ENCODE measurements at regions not wholly inside any gene's neighbourhood (a gene's known extent, or its start where the extent isn't known, plus 50 kb on each side); places are given as distances from the start of the nearest gene placed in this dataset.

GRCh38 chr6:26162399-26162798 is 75.2 kb downstream of the HFE start (continued):
- TF ChIP-seq NFIC (IDR thresholded peaks at IDR 0.05; ENCODE audit: borderline replicate concordance): no peak
- TF ChIP-seq GABPA (IDR thresholded peaks at IDR 0.05; ENCODE audit: low read depth): no peak
- no peak for TF ChIP-seq FOXM1 (IDR thresholded peaks at IDR 0.05; ENCODE audit: low read depth)
- no peak for TF ChIP-seq RXRA (IDR thresholded peaks at IDR 0.05; ENCODE audit: borderline replicate concordance, low read depth)
- no peak for TF ChIP-seq JUND (IDR thresholded peaks at IDR 0.05)
- no peak for TF ChIP-seq TAF1 (IDR thresholded peaks at IDR 0.05; ENCODE audit: borderline replicate concordance, low read depth, low read length)

- POLR2A ChIA-PET: no interaction called here
- H2AFZ ChIP-seq (ENCODE audit: low read depth): no peak overlapping the region
These were observed 76.3 kb downstream of the HFE start for GRCh38 chr6:26163427-26164119.

More at GRCh38 chr6:26163427-26164119, 76.3 kb downstream of the HFE start:
- CTCF ChIA-PET: no interaction called here
- Histone ChIP-seq H3F3A (replicated peaks; ENCODE audit: insufficient read depth) (peaks cover 27% of the 10 kb centered on the region), H3K9me2 (no peaks in the 10 kb centered on the region), H3K79me2 (ENCODE audit: insufficient read depth) (peaks cover 43% of the 10 kb centered on the region), H3K36me3 (replicated peaks in 1 of 2; ENCODE audit: control insufficient read depth in 1 of 2, insufficient read depth in 2 of 2, low read length in 1 of 2) (peaks cover 6 to 28% of the 10 kb centered on the region in 2 experiments), H3K4me2 (no peak overlapping the region), H3K27me3 (ENCODE audit: insufficient read depth) (no peaks in the 10 kb centered on the region), H3K27ac (ENCODE audit: low read depth in 2 of 2, low read length in 1 of 2) (no peak overlapping the region), H4K20me1 (ENCODE audit: insufficient read depth) (peaks cover 4% of the 10 kb centered on the region), H3K9ac (no peak overlapping the region), H3K4me3 (ENCODE audit: low read depth in 2 of 2, low read length in 1 of 2) (no peak overlapping the region), H3K9me3 (no peaks in the 10 kb centered on the region), H3K4me1 (ENCODE audit: control insufficient read depth in 1 of 2, insufficient read depth in 2 of 2, low read depth in 1 of 2, low read length in 1 of 2) (no peaks in the 10 kb centered on the region; a peak in 3 of 4 replicates)
- TF ChIP-seq ZBTB33 (IDR thresholded peaks at IDR 0.05; ENCODE audit: borderline replicate concordance, low read depth) (no peak), REST (IDR thresholded peaks at IDR 0.05; ENCODE audit: low read depth, low read length) (no peak), TEAD4 (IDR thresholded peaks at IDR 0.05; ENCODE audit: borderline replicate concordance, insufficient read depth) (no peak), TCF12 (IDR thresholded peaks at IDR 0.05) (no peak), NFIC (IDR thresholded peaks at IDR 0.05; ENCODE audit: borderline replicate concordance) (no peak), FOXM1 (IDR thresholded peaks at IDR 0.05; ENCODE audit: low read depth) (no peak), MEF2A (IDR thresholded peaks at IDR 0.05; ENCODE audit: borderline replicate concordance, low read depth) (no peak), PBX3 (IDR thresholded peaks at IDR 0.05) (no peak), RCOR1 (IDR thresholded peaks at IDR 0.05; ENCODE audit: low read length) (no peak), SIN3A (IDR thresholded peaks at IDR 0.05; ENCODE audit: borderline replicate concordance, low read depth, low read length) (no peak), USF2 (IDR thresholded peaks at IDR 0.05; ENCODE audit: borderline replicate concordance, low read depth, low read length) (no peak), TAF1 (IDR thresholded peaks at IDR 0.05; ENCODE audit: borderline replicate concordance, low read depth, low read length) (no peak), CHD2 (IDR thresholded peaks at IDR 0.05; ENCODE audit: low read length, partially characterized antibody) (no peak), YY1 (IDR thresholded peaks at IDR 0.05; ENCODE audit: low read depth) (no peak), CTCF (IDR thresholded peaks at IDR 0.05) (no peak), EP300 (IDR thresholded peaks at IDR 0.05; ENCODE audit: borderline replicate concordance in 1 of 2, low read depth in 1 of 2, low read length in 1 of 2) (no peak)
- WGBS (ENCODE audit: low lambda C conversion rate): 92% methylated on average over 11 of the region's 11 CpGs
- no peak for DNase-seq

Data from SK-N-SH (cell line).